GM18508 (cell line): ENCODE measurements at regions not wholly inside any gene's neighbourhood (a gene's known extent, or its start where the extent isn't known, plus 50 kb on each side); places are given as distances from the start of the nearest gene placed in this dataset.

Source experiments
- ATAC-seq: cut with Tn5 transposase; IDR thresholded peaks from one replicate; pipeline ENCODE4 v1.9.1; 2021; ENCODE audit warnings: moderate number of reproducible peaks; ENCODE audit not compliant: insufficient read depth, unreplicated experiment

DNA sequence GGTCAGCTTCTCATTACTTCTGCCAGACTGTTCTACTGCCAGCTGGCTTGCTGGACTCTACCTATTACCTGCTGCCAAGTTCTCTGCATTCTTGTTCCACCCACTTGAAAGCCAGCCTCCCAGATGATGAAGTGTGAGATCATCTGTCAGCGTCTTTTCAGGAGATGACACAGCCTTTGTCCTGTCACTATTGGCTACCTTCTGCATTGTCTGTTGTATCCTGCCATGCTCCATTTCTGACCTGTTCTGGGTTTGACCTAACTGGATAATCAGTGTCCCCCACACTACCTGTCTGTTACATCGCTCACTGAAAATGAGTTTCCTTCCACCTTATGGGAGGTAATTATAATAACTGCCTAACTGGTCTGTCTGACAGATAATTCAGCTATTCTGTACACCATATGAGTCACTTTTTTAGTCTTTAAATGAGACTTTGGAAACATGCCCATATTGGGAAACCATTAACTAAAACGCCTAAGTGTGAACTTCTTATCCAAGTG, 520.6 kb downstream of the METTL4 start:
- ATAC-seq, result no peak

DNA sequence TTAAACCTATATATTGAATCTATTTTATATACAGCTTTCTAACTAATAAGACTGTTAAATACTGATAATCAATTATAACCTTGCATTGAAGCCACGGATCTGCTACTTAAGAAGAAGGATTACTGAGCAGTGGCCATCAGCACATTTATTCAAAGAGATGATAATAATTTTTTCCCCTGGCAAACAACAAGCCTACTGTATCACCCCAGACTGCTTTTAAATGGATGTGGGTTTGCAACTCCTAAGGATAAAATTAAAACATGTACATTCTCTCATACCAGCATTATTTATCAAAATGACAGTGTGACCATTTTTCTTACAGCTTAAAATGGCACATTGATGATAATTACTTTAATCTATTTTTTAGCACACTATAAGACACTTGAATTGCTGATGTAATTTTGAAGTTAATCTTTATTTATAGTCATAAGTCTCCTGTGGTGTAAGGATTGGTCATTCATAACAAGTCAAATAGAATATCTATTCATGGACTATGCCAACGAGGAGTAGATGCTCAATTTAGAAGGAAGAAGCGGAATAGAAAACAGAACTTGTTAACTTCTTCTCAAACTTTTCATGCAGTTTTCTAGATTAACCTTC, 517.7 kb downstream of the METTL4 start:
- no peak for ATAC-seq

DNA sequence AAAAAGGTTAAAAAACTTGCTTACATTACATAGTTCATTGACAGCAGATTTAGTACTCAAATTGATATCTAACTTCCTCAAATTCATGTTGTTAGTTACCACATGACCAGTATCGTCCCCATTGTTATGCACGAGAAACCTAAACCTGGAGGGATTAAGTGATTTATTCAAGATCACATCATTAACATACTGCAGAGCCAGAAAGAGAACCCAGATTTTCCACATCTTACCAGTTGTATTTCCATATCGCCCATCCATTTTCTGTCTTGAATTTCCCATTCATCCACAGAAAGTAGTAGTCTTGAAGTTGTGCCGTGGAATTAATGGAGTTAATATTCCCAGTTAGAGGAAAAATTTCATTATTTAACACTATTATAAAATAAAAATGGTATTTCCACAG, 512.0 kb downstream of the METTL4 start:
- ATAC-seq, result no peak

DNA sequence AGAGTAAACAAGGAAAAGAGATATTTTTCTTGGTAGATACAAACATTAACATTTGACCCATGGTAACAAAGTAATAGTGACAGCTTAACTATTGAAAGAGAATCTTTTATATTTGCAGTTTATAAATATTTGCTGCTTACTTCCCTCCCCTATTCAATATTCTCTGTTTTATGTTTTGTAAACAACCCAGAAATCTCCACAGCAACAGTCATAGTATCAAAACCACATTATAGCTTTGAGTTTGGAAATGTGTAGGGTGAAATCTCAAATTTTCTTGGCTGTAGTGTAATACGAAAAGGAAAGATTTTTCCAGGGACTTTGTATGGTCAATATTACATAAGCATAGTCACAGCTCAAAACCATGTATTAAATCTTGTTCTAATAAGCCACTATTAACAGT, 511.2 kb downstream of the METTL4 start:
- no peak for ATAC-seq

DNA sequence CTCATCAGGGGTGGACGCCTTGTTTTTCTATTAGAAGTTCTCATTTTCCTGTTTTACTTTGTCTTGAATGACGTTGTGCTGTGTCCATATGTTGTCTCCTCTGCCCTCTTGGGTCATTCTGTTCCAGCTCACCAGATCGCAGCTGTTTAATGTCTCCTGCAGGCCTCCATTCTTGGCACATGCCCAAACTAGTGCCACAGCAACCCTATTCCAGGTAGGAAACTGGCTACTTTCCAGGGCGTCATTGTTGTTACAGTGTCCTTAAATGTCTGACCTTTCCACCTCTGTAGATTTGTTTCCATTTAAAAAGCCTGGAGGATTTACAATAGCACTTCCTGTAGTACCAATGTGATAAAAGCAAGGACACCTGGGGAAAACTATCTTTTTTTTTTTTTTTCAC, 500.7 kb downstream of the METTL4 start:
- ATAC-seq, result no peak

DNA sequence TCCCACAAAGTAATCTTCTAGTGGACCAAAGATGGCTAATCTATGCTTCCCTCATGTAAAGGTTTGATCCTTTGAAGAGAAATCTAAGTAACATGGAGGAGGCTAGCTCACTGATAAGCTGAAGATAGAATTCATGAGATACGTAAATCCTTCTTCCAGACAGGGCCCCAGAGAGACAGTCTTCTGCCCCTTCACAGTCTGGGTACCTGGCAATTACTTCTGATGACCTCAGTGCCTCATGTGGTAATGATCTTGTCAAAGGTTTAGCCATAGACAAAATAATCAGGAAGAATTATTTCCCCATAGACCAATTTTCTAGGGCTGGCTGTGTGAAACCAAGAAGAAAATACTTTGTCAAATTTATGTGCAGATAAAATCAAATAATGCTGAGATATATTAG, 495.8 kb downstream of the METTL4 start:
- ATAC-seq, result no peak

DNA sequence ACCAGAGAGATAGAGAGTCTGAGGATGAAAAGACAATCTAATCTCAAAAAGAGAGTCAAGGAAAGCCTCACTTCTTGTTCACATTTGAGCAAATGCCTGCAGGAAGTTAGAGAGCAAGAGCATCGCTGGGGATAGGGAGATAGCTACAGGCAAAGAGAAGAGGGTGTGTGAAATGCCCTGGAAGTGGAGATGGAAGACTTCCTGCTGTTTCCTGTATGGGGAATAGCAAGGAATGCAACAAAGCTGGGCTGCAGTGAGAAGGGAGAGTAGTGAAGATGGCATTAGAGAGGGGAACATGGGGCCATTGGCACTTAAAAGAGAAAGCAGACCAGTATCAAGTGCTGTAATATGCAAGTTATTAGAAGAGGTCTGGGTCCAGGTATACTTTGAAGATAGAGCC, 488.6 kb downstream of the METTL4 start:
- no peak for ATAC-seq

DNA sequence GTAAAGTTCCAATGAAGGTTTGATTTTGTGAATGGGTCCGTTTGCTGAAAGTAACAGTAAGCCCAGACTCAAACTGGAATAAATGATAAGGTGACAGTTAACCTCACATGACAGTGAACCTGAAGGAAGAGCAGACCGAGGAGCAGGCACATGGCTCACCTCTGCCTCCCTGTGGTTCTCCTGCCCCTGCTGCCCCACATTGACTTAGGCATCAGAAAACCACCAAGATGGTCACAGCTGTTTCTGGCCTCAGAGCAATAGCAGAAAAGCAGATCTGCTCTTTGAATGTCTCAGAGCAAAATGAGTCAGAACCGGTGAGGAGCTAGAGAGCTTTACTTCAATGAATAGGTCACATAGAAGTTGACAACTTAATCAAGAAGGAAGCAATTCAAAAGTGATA, 487.6 kb downstream of the METTL4 start:
- no peak for ATAC-seq

DNA sequence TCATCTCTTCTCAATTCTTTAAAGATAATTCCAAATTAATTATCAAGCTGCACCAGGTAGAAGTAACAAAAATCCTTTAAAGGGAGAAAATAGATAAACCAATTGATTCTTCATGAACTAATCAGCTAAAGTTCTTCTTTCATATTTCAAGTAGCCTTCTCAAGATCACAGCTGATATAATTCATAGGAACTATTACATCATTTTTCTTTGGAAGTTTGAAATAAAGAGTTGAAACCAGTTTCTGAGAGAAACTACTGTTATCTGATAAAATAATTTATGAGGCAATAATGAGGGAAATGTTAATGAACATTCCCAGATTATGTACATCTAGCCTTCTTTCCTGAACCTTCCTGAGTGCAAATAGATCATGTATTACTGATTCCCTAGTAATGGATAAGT, 484.9 kb downstream of the METTL4 start:
- ATAC-seq, result no peak

DNA sequence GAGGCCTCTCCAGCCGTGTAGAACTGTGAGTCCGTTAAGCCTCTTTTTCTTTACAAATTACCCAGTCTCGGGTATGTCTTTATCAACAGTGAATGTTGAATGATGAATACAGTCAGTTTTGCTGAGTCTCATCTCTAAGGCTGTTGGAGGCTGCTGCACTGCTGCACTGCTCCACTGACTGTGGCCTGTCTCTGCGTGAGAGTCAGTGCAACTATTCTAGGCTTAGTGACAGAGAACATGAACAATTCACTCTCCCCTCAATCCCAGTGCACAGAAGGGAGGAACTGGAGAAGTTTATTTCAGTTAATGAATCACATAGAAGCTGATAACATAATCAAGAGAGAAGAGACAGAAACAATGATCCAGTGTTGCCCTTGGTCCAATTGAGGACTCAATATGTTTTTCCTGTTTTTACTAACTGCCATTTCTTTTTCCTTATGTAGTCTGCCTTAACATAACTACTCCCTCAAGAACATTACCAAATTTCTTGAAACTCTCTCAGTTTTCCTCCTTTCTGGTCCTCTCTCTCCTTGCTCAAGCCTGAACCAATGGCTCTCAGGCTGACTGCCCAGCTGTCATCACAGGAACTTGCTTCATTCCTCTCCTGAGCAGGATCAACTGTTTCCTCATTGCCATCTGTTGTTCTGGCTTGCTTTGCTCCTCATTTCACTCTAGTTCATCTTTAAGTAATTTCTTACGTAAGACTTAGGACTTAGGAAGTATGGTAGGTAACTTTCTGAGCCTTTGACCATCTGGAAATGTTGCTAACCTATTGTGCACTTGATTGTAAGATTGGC, 483.2 kb downstream of the METTL4 start:
- ATAC-seq, result no peak

DNA sequence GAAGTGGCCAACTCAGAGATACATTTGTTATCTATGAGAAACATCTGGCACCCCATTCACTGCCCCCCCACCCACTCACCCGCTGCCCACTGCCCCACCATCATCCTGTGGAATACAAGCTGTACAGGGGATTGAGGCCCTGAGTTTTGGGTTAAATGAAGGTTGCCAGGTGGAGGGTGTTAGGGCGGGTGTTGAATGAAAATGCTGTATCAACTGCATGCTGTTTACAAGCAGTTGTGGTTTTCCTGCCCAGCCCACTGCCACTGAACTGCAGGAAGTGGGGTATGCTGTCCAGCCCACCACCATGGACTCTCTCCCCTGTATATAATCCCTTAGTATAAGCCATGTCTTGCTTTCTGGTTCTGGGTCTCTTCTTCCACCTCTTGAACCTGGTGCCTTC, 481.9 kb downstream of the METTL4 start:
- no peak for ATAC-seq

DNA sequence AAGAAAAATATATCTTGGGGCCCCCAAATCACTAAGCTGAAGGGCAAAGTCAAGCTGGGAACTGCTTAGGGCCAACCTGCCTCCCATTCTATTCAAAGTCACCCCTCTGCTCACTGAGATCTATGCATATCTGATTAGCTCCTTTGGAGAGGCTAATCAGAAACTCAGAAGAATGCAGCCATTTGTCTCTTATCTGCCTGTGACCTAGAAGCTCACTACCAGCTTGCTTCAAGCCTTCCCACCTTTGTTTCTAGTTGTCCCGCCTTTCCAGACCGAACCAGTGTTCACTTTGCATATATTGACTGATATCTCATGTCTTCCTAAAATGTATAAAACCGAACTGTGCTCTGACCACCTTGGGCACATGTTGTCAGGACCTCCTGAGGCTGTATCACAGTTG, 479.4 kb downstream of the METTL4 start:
- no peak for ATAC-seq

DNA sequence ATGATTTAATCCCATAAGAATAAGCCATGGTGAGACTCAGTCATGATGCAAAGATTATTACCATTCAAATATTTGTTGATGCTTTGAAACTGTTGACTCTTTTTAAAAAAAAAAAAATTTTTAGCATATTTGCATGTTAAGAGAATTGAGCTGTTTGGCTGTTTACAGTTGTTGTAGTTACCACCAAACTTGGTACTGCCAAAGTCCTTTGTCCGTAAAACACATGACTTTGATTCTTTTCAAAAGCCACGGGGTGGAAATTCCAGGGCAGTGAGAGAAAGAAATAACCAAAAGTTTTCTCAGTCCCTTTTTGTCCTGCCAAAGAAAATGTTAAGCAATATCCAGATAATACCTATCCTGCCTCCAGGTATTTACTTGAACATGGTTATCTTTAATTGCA, 474.8 kb downstream of the METTL4 start:
- no peak for ATAC-seq

DNA sequence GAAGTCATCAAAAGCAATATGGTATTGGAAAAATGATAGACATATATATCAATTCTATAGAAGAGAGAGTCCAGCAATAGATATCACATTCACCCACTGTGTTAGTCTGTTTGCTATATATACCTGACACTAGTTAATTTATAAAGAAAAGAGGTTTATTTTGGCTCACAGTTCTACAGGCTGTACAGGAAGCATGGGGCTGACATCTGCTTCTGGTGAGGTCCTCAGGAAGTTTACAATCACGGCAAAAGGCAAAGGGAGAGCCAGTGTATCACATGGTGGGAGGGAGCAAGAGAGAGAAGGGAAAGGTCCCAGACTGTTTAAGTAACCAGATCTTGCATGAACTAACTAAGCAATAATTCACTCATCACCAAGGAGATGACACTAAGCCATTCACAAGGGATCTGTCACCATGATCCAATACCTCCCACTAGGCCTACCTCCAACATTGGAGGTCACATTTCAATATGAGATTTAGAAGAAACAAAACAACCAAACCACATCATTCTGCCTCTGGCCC, 470.6 kb downstream of the METTL4 start:
- no peak for ATAC-seq

DNA sequence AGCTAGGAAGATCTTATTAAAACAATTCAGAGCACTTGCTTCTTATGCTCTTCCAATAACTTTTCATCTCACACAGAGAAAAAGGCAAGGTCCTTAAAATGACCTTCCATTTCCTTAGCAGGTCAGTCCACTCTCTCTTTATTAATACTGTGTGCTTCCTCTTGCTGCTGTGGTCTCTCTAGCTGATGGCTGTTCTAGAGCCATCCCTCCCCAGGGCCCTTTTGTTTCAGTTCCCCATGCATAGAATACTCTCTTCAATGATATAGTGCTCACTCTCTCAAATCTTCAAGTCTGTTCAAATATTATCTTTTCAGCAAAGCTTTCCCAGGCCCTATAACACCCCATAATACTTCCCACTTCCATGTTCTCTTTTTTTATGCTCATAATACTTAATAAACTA, 469.3 kb downstream of the METTL4 start:
- no peak for ATAC-seq

DNA sequence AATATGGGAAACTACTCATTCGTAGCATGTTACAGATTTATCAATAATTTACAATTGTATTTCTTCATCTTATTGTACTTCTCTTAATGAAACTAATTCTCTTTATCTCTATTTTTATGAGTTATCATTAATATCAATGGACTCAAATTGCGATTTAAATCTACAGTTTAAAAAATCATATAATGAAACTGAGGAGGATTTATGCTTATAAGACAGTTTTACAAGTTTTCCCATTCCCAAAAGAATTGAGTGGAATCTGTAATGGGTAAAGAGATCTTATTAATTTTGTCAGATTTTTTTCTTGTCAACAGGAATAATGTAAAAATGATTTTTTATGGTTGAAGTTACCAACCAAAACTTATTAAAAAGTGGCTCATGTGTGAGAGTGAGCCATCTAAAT, 468.0 kb downstream of the METTL4 start:
- ATAC-seq, result no peak

DNA sequence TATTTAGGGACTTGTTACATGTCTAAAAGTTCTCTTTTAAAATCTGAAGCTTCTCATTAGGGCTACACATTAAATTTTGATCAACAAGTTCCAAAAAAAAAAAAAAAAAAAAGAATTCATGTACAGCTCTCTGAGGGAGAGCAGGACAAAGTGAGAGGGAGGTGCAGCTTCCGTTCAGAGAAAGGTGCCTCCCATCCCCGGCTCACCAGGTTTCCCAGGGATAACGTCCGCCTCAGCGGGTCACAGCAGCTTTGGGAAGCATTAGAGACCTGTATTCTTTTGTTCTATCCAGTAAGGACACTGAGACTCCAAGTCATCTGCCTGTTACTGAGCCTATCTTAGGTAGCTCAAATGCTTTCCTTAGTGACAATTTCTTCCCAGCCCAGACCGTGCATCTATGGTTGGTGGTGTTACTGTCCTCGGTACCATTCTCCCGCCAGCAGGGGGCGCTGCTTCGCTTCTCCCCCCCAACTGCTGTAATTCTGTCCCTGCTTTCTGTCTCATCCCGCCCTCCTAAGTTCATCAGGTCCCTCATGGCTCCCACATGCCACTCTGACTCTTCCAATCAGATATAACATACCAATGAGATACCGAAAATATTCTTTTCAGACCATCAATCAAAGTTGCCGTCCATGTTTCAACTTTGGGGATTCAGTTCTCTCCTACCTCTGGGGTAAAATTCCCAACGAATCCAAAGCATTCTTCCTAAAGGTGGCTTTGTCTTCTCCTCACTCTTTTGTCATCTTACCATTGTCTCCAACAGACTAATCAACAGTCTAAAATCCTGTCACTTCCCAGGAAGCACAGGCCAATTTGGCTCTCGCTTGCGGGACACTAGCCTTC, 466.5 kb downstream of the METTL4 start:
- ATAC-seq, result no peak

DNA sequence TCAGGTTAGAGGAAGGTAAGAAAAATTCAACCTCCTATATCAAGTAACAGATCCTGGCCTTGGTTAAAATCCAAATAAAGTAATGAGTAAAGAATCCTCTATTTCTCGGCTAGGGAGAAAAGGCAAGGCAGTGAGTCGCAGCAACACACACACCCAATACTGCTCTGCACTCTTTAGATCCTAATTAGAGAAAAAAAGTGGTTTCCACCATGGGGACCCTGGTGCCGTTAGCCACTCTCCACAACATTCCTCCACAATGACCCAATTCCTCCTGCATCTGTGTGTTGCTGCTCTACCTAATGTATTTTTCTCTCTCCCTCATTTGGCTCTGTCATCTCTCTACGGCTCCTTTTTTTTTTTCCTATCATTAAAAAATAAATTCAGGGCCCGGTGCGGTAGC, 462.7 kb downstream of the METTL4 start:
- no peak for ATAC-seq

DNA sequence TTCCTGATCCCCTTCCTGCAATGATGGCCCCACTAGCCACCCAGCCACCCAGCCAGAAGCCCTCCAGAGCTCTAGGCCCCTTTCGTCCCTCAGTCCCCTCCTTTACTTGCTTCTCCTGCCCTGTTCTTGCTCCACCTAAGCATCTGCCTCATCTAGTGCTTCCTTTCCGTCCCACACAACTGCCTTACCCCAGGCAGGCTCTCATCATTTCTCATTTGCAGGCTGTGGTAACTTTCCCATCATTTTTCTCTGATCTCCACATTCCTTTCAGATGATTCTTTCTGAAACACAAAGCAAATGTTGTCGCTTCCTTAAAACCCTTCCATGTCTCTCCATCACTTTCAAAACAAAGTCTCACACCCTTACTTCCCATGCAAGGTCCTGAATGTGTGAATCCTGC, 459.8 kb downstream of the METTL4 start:
- ATAC-seq, result no peak

DNA sequence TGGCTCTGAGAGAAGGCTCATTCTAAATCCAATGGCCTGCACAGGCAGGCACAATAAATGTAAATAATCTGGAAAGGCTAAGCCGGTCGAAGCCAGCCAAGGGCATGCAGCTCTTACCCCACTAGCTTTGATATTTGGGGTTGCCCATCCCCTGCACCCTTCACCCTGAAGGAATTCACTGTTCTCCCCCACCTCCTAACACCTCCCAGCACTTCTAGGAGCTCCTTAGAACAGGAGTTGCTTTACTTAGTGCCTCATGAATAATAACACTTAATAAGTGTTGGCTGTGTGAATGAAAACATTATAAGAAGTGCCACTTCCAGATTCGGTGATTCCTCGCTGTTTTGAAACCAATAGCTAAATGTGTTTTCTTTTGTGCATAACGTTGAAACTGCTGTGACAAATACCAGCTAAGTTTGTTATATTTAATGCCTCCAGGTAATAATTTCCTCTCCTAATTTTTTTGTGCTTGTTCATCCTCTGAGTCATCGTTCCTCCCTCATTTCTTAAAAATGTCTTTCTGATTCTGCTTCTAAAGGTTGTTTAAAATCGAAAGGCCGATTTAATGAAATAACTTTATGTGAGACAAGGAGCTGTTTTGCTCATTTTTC, 458.8 kb downstream of the METTL4 start:
- ATAC-seq, result no peak

DNA sequence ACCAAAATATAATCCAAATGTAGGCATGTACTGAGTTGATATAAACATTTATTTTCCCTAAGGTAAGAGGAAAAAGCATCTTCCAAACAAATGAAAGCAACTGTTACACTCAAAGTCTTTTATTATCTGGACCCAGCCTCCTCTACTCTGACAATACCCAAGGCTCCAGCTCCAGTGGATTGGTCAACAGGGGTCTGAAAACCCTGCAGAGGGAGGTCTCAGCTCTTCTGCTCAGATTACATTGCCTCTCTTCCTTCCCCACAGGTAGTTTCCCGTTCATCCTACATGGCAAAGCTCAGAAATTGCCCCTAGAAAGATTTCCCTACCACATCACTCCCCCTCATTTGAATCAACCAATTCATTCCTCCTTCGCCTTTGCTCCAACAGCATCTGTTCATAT, 457.0 kb downstream of the METTL4 start:
- ATAC-seq, result no peak
